Myocyte (in vitro differentiated cells): ENCODE measurements at regions not wholly inside any gene's neighbourhood (a gene's known extent, or its start where the extent isn't known, plus 50 kb on each side); places are given as distances from the start of the nearest gene placed in this dataset.

Source experiments
- DNase-seq: peaks from one replicate; pipeline ENCODE4 v3.0.0-alpha.2; 2012; ENCODE audit warnings: low read depth

- DNase-seq, result peak; percentile 91
Measured at GRCh38 chr6:45741437-45742171, 274.1 kb downstream of the CLIC5 start.

- DNase-seq, result no peak
Measured at GRCh38 chr6:45739058-45739457, 276.6 kb downstream of the CLIC5 start.

- no peak for DNase-seq
Measured at GRCh38 chr6:45738057-45738455, 277.6 kb downstream of the CLIC5 start.

GRCh38 chr6:45737331-45738056 is 278.2 kb downstream of the CLIC5 start:
- DNase-seq, result no peak

GRCh38 chr6:45736134-45736533 is 279.5 kb downstream of the CLIC5 start:
- DNase-seq, result no peak

- DNase-seq, result no peak
Measured at GRCh38 chr6:45732731-45733130, 282.9 kb downstream of the CLIC5 start.

- DNase-seq, result no peak
Measured at GRCh38 chr6:45730232-45730631, 285.4 kb downstream of the CLIC5 start.

GRCh38 chr6:45728674-45729073 is 287.0 kb downstream of the CLIC5 start:
- no peak for DNase-seq

GRCh38 chr6:45727819-45728449 is 287.7 kb downstream of the CLIC5 start:
- peak; percentile 61 for DNase-seq

GRCh38 chr6:45727228-45727627 is 288.4 kb downstream of the CLIC5 start:
- peak; percentile 39 for DNase-seq

GRCh38 chr6:45726444-45726843 is 289.2 kb downstream of the CLIC5 start:
- no peak for DNase-seq

- DNase-seq, result peak; percentile 77
Measured at GRCh38 chr6:45724511-45724910, 291.1 kb downstream of the CLIC5 start.

- DNase-seq, result no peak
Measured at GRCh38 chr6:45724027-45724426, 291.6 kb downstream of the CLIC5 start.

GRCh38 chr6:45722876-45723275 is 292.8 kb downstream of the CLIC5 start:
- DNase-seq, result no peak

- no peak for DNase-seq
Measured at GRCh38 chr6:45721665-45722064, 294.0 kb downstream of the CLIC5 start.

GRCh38 chr6:45718871-45719270 is 296.8 kb downstream of the CLIC5 start:
- no peak for DNase-seq

GRCh38 chr6:45718131-45718530 is 297.5 kb downstream of the CLIC5 start:
- no peak for DNase-seq

GRCh38 chr6:45717715-45718114 is 297.9 kb downstream of the CLIC5 start:
- DNase-seq, result no peak

- DNase-seq, result no peak
Measured at GRCh38 chr6:45717027-45717426, 298.6 kb downstream of the CLIC5 start.

- no peak for DNase-seq
Measured at GRCh38 chr6:45715508-45715803, 300.2 kb downstream of the CLIC5 start.

GRCh38 chr6:45714741-45715507 is 300.7 kb downstream of the CLIC5 start:
- DNase-seq, result peak; percentile 93
